HG03135 (cell line): ENCODE measurements at regions not wholly inside any gene's neighbourhood (a gene's known extent, or its start where the extent isn't known, plus 50 kb on each side); places are given as distances from the start of the nearest gene placed in this dataset.
"Not testable (repeated sequence)": the region's sequence is repeated elsewhere in the genome, so short reads cannot be mapped to it uniquely, and the experiment has no call there.

ENCODE experiments used
- ATAC-seq: cut with Tn5 transposase; IDR thresholded peaks from one replicate; pipeline ENCODE4 v1.9.1; 2021; ENCODE audit warnings: mild to moderate bottlenecking, moderate library complexity; ENCODE audit not compliant: unreplicated experiment

DNA sequence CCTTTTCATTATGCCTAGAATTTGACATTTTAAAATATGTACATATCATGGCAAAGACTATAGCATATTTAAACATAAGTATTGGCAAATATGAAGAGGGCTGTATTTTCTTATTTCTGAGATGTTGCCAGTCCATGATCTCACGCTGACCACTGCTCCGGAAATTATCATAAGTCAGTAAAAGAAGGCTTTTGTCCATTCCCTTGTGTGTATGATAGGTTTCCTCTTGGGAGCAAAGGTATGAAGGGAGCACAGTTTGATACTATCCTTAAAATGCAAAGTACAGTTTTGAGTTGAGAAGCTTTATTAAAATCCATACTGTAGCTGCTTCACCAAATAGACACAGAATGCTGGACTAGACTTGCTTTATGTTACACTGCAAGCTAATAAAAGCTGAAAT, 52.6 kb upstream of the AGA start:
- ATAC-seq: no peak

- not testable (repeated sequence) for ATAC-seq
Observed at GRCh38 chr4:177495626-177496025, 53.4 kb upstream of the AGA start.

DNA sequence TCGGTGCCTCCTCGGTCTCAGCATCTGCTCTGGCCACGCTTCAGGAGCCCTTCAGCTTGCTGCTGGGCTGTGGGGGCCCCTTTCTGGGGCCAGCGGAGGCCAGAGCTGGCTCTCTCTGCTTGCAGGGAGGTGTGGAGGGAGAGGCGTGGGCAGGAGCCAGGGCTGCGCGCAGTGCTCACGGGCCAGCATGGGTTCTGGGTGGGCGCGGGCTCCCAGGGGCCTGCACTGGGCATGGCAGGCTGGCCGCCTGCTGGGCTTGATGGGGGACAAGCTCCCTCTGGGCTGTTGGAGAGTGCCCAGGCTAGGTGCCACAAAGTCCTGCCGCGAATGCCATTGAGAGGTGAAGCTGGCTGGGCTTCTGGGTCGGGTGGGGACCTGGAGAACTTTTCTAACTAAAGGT, 57.3 kb upstream of the AGA start:
- ATAC-seq: no peak

DNA sequence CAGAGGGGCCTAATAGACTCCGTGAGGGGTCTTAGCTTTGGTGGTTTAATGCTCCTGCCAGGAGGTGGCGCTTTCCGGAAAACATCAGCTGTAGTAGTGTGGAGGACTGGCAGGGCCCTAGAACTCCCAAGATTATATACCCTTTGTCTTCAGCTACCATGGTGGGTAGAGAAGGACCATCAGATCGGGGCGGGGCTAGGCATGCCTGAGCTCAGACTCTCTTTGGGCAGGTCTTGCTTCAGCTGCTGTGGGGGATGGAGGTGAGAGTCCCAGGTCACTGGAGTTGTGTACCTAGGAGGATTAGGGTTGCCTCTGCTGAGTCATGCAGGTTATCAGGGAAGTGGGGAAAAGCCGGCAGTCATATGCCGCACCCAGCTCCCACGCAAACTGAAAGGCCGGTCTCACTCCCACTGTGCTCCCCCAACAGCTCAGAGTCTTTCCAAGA, 63.0 kb upstream of the AGA start:
- ATAC-seq: no peak

DNA sequence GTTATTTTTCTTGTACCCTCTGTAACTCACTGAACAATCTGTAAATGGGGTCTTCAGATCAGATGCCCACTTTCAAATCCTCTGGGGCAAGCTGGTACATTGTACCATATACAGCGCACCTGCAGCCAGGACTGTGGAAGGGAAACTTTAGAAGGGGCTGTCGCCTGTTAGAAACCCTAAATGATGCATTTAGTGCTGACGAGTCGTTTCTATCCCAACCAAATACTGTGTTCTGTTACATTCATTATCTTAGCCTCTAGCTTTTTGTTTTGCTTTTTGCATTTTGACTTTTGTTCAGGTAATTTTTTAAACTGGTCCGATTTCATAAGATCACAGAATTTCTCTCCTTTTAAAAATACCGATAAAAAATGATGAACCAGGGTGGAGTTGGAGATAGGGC, 66.4 kb upstream of the AGA start:
- ATAC-seq: no peak

DNA sequence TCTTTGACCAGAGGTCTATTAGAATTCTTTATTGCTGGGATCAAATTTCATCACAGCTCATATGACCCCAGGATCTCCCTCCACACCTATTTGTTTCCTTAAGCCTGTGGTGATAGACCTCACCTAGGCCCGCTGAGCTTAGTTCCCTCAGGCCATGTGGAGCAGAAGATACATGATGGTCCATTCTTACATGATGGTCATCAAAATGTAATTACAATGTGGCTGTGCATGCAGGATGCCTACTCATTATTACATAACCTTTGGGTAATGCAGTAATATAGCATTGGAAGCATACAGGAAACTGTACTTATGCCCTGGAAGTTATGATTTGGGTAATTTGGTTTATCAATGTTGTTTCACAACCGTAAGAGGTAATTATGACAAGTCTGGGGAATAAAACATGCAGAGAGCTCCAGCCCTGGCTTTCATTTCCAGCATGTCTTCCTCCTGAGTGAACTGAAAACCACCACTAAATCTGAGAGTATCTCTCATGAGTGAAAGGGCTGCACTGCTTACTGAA, 67.0 kb upstream of the AGA start:
- ATAC-seq: no peak

DNA sequence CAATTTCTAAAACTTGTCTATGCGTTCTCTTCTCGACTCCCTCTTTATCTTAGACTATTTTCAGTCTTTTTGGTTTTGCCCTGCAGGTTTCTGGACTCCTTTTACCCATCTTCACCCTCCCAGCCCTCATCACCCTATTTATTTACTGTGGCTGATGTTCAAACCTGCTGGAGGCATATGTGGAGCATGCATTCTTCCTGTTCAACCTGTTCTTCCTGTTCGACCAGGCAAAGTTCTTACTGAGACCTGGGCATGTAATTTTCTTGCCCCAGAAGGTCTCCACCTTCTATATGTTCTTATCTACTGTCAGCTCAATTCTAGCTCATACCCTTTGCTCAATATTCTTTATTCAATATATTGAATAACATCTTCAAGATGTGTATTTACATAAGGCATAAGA, 69.4 kb upstream of the AGA start:
- no peak for ATAC-seq

DNA sequence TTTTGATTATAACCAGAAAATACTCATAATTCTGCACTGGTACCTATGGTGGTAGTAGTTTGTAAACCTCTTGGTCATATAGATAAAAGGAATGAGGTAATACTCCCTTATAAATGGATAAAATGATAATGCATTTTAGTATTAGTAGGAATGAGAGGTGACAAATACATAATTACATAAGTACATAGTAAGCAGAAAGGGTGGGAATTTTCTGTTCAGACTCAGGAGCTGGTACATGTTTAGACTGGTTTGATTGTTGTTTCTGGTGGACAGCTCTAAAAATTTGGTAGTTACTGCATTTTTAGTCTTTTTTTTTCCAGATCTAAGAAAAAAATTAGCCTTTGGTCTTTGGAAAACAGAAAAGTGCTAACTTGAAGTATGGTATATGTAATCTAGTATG, 70.4 kb upstream of the AGA start:
- no peak for ATAC-seq

DNA sequence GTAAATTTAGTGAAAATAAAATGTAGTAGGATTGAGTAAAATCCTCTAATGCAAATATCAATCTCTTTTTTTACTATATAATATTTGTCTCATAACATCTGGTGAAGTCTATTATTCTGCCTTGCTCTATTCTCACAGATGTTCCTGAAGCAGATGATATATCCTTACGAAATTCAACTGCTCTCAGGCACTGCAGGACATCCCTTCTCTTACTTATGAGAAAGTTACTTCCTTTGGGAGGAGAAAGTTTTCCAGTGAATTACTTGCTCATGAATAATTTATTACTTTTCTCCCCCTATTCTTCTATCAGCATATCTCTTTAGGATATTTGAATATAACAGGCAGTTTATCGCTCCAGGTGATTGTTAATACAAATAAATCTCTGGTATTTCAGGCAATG, 75.6 kb upstream of the AGA start:
- no peak for ATAC-seq

DNA sequence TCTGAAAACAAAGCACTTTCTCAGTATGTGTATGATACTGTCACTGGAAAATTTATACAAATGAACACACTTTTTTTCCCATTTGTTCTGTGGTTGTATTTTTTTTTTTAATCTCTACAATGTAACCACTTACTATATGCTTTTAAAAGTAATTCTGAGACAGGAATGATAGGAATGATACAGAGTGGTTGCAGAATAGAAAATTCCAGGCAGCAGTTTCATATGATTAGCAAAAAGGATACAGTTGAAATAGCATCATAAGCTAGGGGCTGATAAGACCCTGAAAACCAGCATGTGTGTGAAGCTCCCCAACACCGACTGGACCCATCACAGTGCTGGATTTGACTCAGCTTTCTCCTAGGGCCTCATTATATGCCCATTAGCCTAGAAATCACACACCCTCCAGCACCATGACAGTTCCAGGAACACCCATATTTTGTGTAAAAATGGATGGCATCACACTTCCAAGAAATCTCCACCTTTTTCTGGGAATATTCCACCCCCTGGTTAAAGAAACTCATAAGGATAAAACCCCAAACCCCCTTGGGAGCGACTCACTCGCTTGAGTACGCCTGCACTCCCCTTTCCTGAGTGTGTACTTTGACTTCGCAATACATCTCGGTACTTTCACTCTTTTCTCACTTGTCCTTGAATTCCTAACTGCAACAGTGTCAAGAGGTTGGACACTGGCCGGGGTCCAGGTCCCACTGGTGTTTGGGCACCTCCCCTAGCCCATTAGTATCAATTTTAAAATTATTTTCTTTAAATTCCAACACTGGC, 77.4 kb upstream of the AGA start:
- ATAC-seq: no peak

- ATAC-seq: no peak
Observed at GRCh38 chr4:177528620-177529019, 86.4 kb upstream of the AGA start.

DNA sequence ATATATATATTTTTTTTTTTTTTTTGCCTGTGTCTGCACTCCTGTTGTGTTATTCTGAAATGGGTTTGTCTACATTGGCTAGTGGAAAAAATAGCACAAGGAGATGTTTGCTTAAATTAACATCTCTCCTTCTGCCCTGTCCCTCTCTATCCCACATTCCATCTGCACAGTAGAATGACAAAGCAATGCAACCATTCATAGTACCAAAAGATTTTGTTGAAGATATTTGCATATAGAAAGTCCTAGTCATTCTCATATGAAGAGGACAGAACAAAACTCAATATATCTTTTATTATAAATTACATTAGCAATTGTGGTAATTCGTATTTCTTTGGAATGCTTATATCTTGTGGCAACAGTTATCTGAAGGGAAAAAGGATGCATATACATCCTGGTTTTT, 88.3 kb upstream of the AGA start:
- ATAC-seq: no peak

GRCh38 chr4:177532358-177532757, 90.1 kb upstream of the AGA start:
- ATAC-seq: no peak

GRCh38 chr4:177534841-177535240, 92.6 kb upstream of the AGA start:
- ATAC-seq: not testable (repeated sequence)

DNA sequence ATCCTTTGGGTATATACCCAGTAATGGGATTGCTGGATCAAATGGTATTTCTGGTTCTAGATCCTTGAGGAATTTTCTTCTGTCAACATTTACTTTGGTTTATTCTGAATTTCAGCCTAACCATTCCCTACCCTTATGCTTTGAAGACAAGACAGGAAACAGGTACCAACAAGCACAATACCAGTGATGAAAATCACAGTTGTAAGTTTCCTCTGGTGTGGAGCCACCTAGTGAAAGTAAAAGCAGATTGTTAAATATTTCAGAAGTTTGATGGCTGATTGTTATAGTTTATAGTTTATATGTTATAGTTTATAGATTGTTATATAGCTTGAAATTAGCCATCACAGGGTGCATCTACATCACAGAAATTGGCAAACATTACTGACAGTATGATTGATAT, 104.5 kb upstream of the AGA start:
- ATAC-seq: no peak

DNA sequence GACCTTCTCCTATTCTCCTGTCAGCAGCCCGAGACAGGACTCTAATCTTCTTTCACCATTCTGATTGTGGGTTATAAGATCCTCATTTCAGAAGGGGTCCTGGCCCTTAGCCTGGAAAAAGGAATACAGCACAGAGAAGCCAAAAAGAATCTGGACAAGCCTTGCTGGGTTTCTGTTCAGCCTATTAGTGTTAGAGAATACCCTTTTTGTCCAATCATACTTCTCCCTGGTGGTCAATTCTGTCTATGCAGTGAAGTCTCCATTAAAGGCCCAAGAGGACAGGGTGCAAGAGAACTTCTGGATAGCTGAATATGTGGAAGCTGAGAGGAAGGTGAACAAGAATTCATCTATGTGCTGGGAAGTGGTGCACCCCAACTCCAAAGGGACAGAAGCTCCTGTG, 105.7 kb upstream of the AGA start:
- ATAC-seq: no peak

DNA sequence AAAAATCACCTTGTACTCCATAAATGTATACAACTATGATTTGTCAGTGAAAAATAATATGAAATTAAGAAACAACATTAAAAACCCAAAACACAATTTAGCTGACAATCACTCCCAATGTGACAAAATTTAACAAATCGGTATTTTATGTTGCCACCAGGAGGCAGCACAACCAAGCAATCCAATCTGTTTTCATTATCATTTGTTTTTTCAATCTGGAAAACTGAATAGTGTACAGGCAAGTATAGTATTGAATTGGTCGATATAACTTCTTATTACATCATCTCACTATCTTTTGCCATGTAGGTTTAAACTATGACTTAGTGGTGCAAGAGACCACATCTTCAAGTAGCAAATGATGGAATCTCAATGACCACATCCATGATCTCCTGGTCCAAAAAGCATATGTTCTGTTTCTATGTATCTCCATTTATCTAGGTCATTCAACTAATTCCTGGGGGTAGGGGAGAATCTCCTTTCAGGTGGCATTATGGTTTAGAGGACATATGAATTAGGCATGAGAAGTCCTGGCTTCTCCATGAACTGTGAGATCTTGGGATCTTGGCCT, 112.9 kb upstream of the AGA start:
- no peak for ATAC-seq

- no peak for ATAC-seq
Observed at GRCh38 chr4:177557416-177557815, 115.2 kb upstream of the AGA start.

DNA sequence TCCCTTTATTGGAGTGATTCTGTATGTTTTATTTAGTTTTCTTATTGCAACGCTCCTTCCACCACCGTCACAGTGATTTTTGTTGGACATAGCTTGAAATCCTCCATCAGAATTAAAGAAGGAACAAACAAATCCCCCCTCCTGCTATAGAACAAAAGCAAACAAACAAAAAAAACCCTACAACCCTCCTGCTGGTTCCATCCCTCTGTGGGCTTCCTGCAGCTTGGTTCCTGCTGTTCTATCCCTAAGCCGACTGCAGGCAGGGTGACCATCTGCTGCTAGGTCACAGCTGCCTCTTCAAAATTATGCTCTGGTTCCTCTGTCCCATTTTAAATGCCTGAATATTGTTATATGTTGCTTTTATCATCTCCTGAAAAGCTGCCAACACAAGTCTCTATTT, 116.8 kb upstream of the AGA start:
- no peak for ATAC-seq

DNA sequence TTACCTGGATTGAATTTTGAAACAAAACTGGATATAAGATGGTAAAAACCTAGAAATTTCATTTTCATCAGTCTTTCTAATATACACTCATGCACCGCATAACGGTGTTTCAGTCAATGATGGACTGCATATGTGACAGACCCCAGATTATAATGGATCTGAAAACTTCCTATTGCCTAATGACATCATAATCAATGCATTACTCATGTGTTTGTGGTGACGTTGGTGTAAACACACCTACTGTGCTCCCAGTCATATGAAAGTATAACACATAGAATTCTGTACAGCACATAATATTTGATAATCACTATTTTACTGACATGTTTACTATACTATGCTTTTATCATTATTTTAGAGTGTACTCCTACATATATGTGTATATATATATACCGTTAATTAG, 119.9 kb upstream of the AGA start:
- no peak for ATAC-seq

DNA sequence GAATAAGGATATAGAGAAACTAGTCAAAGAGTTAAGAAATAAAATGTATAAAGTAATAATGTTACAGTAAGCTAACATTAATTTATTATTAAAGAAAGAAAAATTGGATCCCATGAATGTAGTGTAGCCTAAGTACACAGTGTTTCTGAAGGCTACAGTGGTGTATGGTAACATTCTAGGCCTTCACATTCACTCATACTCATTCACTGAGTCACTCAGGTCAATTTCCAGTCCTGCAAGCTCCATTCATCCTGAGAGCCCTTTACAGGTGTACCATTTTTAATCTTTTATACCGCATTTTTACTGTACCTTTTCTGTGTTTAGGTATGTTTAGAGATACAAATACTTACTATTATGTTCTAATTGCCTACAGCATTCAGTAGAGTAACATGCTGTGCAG, 120.6 kb upstream of the AGA start:
- no peak for ATAC-seq

GRCh38 chr4:177566691-177567090, 124.5 kb upstream of the AGA start:
- no peak for ATAC-seq

DNA sequence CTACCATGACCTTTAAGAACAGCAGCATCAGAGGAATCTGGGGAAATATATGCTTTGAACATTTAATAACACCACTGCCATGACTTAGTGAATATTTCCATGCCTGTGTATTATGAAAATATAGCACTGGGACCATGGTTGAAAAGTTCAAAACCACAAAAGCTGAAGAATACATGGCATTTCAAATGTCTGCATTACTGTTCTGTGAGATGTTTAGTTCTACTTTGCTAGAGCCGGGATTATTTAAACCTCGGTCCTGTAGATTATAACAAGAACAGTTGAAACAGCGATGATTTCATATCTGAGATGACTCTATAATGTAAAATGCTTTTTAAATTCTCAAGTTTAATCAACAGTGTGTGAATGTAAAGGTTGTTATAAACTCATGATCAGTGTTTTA, 126.7 kb upstream of the AGA start:
- no peak for ATAC-seq
